ENCODE measurements at regions not wholly inside any gene's neighbourhood (a gene's known extent, or its start where the extent isn't known, plus 50 kb on each side); places are given as distances from the start of the nearest gene placed in this dataset.

DNA sequence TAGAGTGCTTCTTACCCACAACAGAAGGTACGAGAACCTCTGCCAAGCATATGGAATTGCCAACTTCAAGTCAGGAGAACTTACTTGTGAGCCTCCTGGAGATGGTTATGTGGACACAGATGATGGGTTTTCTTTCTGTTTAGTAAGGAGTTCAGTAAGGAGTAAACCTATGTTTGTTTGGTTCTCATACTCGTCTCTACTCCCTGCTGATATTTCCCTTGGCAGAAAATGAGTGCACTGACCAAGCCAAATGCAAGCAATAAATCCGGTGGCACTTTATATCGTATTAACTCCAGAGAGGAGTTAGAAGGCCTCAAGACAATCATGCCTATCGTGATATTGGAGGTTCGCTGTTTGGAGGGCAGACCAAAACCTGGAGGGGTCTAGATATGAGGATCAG lies 83.2 kb upstream of the CYP1B1 start:
- Histone ChIP-seq H2AFZ (replicated peaks; ENCODE audit: low read length, poor library complexity) (no peak overlapping the region), H3K4me2 (ENCODE audit: low read depth, low read length) (no peak overlapping the region), H4K91ac (ENCODE audit: insufficient read depth, low read depth, low read length) (no peak overlapping the region), H3K23ac (ENCODE audit: low read depth, low read length) (no peak overlapping the region), H4K20me1 (ENCODE audit: insufficient read depth, low read length) (no peaks in the 10 kb centered on the region), H2BK20ac (ENCODE audit: low read depth, low read length) (no peak overlapping the region), H4K5ac (ENCODE audit: low read depth, low read length) (peak overlapping the region; percentile 25; the same call in 1 of the 2 replicates), H3K56ac (ENCODE audit: extremely low read depth, insufficient read depth, low read length) (no peak overlapping the region), H2BK15ac (ENCODE audit: low read depth, low read length) (peak overlapping the region; percentile 30; the same call in 1 of the 3 replicates), H2AK5ac (ENCODE audit: low read depth, low read length) (no peak overlapping the region), H3K4me3 (ENCODE audit: insufficient read depth, low read depth, low read length) (no peak overlapping the region), H2BK5ac (ENCODE audit: low read depth, low read length, poor library complexity, severe bottlenecking) (no peak overlapping the region), H2BK120ac (ENCODE audit: low read depth, low read length) (no peak overlapping the region), H3K4me1 (ENCODE audit: control insufficient read depth, insufficient read depth, low read length) (peaks cover 7% of the 10 kb centered on the region; the same call in 1 of the 2 replicates), H3K9ac (ENCODE audit: low read depth, low read length) (no peak overlapping the region), H2AK9ac (replicated peaks; ENCODE audit: low read depth, low read length, poor library complexity) (no peak overlapping the region), H3K79me1 (ENCODE audit: low read depth in 1 of 2, low read length in 2 of 2) (no peaks in the 10 kb centered on the region), H3K27ac (ENCODE audit: insufficient read depth, low read length) (peak overlapping the region; percentile 69; the same call in 1 of the 2 replicates), H3K18ac (ENCODE audit: low read depth, low read length) (peak overlapping the region; percentile 15; the same call in 1 of the 2 replicates), H3K9me1 (ENCODE audit: insufficient read depth, low read length) (no peaks in the 10 kb centered on the region), H4K8ac (ENCODE audit: low read depth in 2 of 2, low read length in 2 of 2) (no peak overlapping the region), H3K27me3 (ENCODE audit: control insufficient read depth, insufficient read depth, low read length) (peaks cover 30% of the 10 kb centered on the region), H3K14ac (replicated peaks; ENCODE audit: low read depth, low read length) (no peak overlapping the region), H3K4ac (ENCODE audit: low read depth, low read length) (no peak overlapping the region), H3K9me3 (ENCODE audit: control insufficient read depth, insufficient read depth, low read length) (no peaks in the 10 kb centered on the region), H3K36me3 (ENCODE audit: control insufficient read depth, insufficient read depth, low read length) (no peaks in the 10 kb centered on the region)
- intact Hi-C loops (cut with micrococcal nuclease): no loop called here
- ChIA-PET CTCF (no interaction called here), POLR2A (ENCODE audit: unreplicated experiment) (no interaction called here)
- TF ChIP-seq FOS (IDR thresholded peaks at IDR 0.05; ENCODE audit: low read depth, low read length) (no peak), NFE2L2 (IDR thresholded peaks at IDR 0.05; ENCODE audit: low read depth, low read length) (no peak), RCOR1 (IDR thresholded peaks at IDR 0.05; ENCODE audit: insufficient replicate concordance, low read length) (no peak), MAZ (IDR thresholded peaks at IDR 0.05; ENCODE audit: borderline replicate concordance, low read depth, low read length) (no peak), RAD21 (IDR thresholded peaks at IDR 0.05; ENCODE audit: low read length) (no peak), BHLHE40 (IDR thresholded peaks at IDR 0.05; ENCODE audit: low read depth, low read length) (no peak), SMC3 (IDR thresholded peaks at IDR 0.05; ENCODE audit: low read depth, low read length) (no peak), CEBPB (IDR thresholded peaks at IDR 0.05; ENCODE audit: low read depth, low read length) (no peak)
- no TSS peak for BruUV-seq (replicated peaks)
- in situ Hi-C loops (cut with MboI; ENCODE audit: low sequenced_read_pairs): no loop called here
- WGBS, 2 experiments (ENCODE audit: extremely low coverage in 2 of 2, insufficient read length in 1 of 2): no CpG with 5 or more reads among the region's 6 CpGs
- dilution Hi-C loops (cut with HindIII; ENCODE audit: low sequenced_read_pairs, unreplicated experiment): no loop called here
- no peak; the same call in 1 of the 2 replicates for ATAC-seq (ENCODE audit: low read depth)
- DNase-seq: no peak
